SK-N-MC (cell line): ENCODE measurements at regions not wholly inside any gene's neighbourhood (a gene's known extent, or its start where the extent isn't known, plus 50 kb on each side); places are given as distances from the start of the nearest gene placed in this dataset.

Experiments used
- DNase-seq: peaks from one replicate; pipeline ENCODE4 v3.0.0-alpha.2; 2011; ENCODE audit warnings: low read depth, low spot score
- H3K27ac ChIP-seq: fragments of 200-600 bp; sonication (generic); 2 replicates; pipeline ENCODE4 v1.5.1; 2016; ENCODE audit warnings: mixed run types
- H3K36me3 ChIP-seq: fragments of 200-600 bp; sonication (generic); 2 replicates; pipeline ENCODE4 v1.6.1; 2017; ENCODE audit warnings: antibody characterized with exemption, low read length, mixed read lengths; ENCODE audit not compliant: insufficient read depth
- H3K4me3 ChIP-seq: fragments of 200-600 bp; sonication (generic); 2 replicates; pipeline ENCODE4 v1.5.1; 2016
- H3K9ac ChIP-seq: fragments of 200-600 bp; sonication (generic); 2 replicates; pipeline ENCODE4 v1.8.0; 2017; ENCODE audit warnings: mixed run types, mixed read lengths; ENCODE audit not compliant: insufficient read length
- H3K9me3 ChIP-seq: fragments of 200-600 bp; sonication (generic); 2 replicates; pipeline ENCODE4 v1.6.1; 2017; ENCODE audit warnings: low read depth, mild to moderate bottlenecking, antibody characterized with exemption, low read length, moderate library complexity, mixed read lengths
- EZH2 ChIP-seq: fragments of 200-600 bp; sonication (generic); IDR thresholded peaks from one replicate; pipeline ENCODE4 v1.6.1; 2017; ENCODE audit warnings: antibody characterized with exemption
- FOXP2 ChIP-seq: optimal IDR thresholded peaks from 2 replicates; pipeline ENCODE3; 2011; ENCODE audit warnings: mild to moderate bottlenecking, moderate library complexity; ENCODE audit not compliant: insufficient read depth; ENCODE audit errors: extremely low read length, control extremely low read depth
- POLR2AphosphoS5 ChIP-seq: IDR thresholded peaks from 2 replicates; pipeline ENCODE4 v1.6.1; 2012; ENCODE audit warnings: mild to moderate bottlenecking, low read depth, low read length, borderline replicate concordance

GRCh38 chr7:126236261-126236660 lies 1016.5 kb downstream of the GRM8 start:
- Histone ChIP-seq H3K9ac (no peak overlapping the region), H3K4me3 (no peak overlapping the region), H3K36me3 (no peaks in the 10 kb centered on the region), H3K27ac (no peak overlapping the region), H3K9me3 (no peaks in the 10 kb centered on the region)
- TF ChIP-seq POLR2AphosphoS5 (no peak), FOXP2 (no peak), EZH2 (no peak)
- no peak for DNase-seq

DNA sequence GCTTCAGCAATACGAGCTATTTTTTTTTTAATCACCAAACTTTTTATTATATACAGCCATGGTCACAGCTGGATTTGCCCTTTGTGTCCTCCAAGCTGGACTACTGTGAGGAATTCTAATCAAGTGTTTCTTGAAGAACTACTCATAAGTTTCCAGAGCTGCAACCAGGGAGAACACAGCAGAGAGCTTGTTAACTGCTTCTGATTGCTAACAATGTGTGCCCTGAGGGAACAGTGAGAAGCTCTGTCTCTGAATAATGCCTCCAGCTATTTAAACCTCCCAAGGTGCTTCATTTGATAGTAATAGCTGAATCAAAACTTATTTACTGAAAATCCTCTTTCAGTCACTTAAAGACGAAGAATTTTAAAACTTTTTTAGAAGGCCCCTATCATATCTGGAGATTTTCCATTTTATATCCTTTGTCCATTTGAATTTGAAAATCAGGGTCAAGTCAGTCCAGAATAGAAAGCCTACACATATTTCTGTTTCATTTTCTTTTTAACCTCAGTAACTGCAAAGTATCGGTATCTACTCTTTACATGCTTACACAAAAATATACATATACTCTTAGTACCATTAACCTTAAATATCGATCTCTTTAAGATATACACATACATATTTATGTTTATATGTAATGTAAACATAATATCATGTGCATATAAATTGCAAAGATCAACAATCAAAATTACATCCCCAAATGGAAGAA lies 1024.2 kb downstream of the GRM8 start:
- no peak overlapping the region for H3K27ac ChIP-seq
- TF ChIP-seq POLR2AphosphoS5 (no peak), EZH2 (no peak), FOXP2 (no peak)

DNA sequence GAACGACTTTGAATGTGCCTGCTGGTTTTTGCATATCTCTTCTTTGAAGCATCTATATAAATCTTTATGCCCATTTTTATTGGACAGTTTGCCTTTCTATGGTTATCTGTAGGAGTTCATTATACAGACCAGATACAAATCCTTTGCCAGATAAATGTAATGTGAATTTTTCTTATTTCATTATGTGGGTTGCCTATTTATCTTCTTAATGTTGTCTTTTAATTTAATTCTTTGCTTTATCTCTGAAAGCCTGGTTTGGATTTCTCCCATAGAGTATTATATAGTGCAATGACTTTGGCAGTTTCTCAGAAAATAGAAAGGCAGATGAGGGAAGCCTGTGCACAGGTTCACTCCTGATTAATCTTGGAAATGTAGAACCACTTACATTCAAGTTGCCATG lies 1025.1 kb downstream of the GRM8 start:
- TF ChIP-seq POLR2AphosphoS5 (no peak), EZH2 (no peak), FOXP2 (no peak)
- Histone ChIP-seq H3K27ac (no peak overlapping the region), H3K9ac (no peak overlapping the region), H3K9me3 (no peaks in the 10 kb centered on the region; the same call in 1 of the 2 replicates), H3K36me3 (no peaks in the 10 kb centered on the region), H3K4me3 (no peak overlapping the region)
- DNase-seq: no peak

More for the DNA sequence above, 1024.2 kb downstream of the GRM8 start:
- Histone ChIP-seq H3K36me3 (no peaks in the 10 kb centered on the region), H3K9ac (no peak overlapping the region), H3K4me3 (no peak overlapping the region), H3K9me3 (no peaks in the 10 kb centered on the region; the same call in 1 of the 2 replicates)
- DNase-seq: no peak

GRCh38 chr7:126227055-126227454 lies 1025.7 kb downstream of the GRM8 start:
- no peak overlapping the region for H3K4me3 ChIP-seq
- no peak for DNase-seq
- H3K9ac ChIP-seq: no peak overlapping the region
- no peak overlapping the region for H3K27ac ChIP-seq
- no peak for TF ChIP-seq EZH2
- no peak for TF ChIP-seq POLR2AphosphoS5
- no peak for TF ChIP-seq FOXP2
- H3K36me3 ChIP-seq: no peaks in the 10 kb centered on the region
- no peaks in the 10 kb centered on the region; the same call in 1 of the 2 replicates for H3K9me3 ChIP-seq

DNA sequence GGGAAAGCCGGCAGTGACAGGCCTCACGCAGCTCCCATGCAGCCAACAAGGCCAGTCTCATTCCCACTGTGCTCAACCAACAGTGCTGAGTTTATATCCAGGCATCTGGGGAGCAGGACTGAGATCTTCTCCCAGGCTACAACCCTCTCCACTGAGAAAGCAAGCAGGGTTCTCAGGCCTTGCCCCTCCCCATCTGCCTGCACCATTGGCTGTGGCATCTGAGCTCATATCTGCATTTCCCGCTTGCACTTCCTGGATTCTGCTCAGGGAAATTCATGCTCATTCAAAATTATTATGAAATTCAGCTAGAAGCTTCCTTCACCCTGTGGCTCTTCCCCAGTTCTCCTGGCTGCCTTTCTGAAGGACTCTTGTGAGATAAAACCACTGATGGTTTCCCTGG lies 1029.0 kb downstream of the GRM8 start:
- no peak overlapping the region for H3K9ac ChIP-seq
- H3K27ac ChIP-seq: no peak overlapping the region; the same call in 1 of the 2 replicates
- TF ChIP-seq EZH2 (no peak), FOXP2 (no peak), POLR2AphosphoS5 (no peak)
- H3K36me3 ChIP-seq: no peaks in the 10 kb centered on the region
- H3K9me3 ChIP-seq: no peaks in the 10 kb centered on the region; the same call in 1 of the 2 replicates
- no peak for DNase-seq
- no peak overlapping the region for H3K4me3 ChIP-seq

GRCh38 chr7:126222782-126223181 lies 1030.0 kb downstream of the GRM8 start:
- no peaks in the 10 kb centered on the region; the same call in 1 of the 2 replicates for H3K9me3 ChIP-seq
- H3K4me3 ChIP-seq: no peak overlapping the region
- no peak for DNase-seq
- no peak for TF ChIP-seq POLR2AphosphoS5
- no peak for TF ChIP-seq EZH2
- TF ChIP-seq FOXP2: no peak
- H3K27ac ChIP-seq: no peak overlapping the region
- no peaks in the 10 kb centered on the region for H3K36me3 ChIP-seq
- no peak overlapping the region for H3K9ac ChIP-seq

DNA sequence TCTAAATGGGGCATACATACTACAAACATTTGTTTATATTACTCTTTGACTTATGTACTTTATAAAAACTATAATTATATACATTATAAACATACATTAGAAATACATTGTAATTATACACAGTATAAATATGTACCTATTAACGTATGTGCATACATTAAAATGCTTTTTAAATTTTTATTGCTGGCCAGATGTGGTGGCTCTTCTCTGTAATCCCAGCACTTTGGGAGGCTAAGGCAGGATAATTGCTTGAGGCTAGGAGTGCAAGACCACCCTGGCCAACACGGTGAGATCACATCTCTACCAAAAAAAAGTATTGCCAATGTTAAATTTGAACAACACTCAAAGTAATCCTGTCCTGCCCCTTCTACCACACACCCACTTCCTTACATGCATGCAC lies 1037.0 kb downstream of the GRM8 start:
- H3K9ac ChIP-seq: no peak overlapping the region
- TF ChIP-seq FOXP2 (no peak), EZH2 (no peak), POLR2AphosphoS5 (no peak)
- no peak overlapping the region for H3K27ac ChIP-seq
- H3K4me3 ChIP-seq: no peak overlapping the region
- DNase-seq: no peak
- H3K9me3 ChIP-seq: no peaks in the 10 kb centered on the region
- no peaks in the 10 kb centered on the region for H3K36me3 ChIP-seq

DNA sequence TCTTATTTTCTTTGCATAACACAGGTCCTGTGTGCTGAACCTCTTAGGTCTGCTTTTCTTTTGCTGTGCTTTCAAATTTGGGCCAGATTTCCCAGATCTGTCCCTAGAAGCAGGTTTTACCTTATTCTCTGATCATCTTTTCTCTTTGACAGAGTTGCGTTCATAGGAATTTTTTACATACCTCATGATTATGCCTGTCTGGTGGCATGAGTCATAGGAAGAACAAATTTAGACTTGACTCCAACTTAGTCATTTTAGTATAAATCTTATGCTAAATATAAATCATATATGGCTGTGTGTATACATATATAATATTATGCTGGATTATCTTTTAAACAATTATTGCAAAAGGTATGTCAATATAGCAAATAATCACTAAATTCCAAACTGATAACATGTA lies 1038.9 kb downstream of the GRM8 start:
- H3K9ac ChIP-seq: no peak overlapping the region
- no peaks in the 10 kb centered on the region for H3K36me3 ChIP-seq
- DNase-seq: no peak
- H3K4me3 ChIP-seq: no peak overlapping the region
- TF ChIP-seq POLR2AphosphoS5 (no peak), EZH2 (no peak), FOXP2 (no peak)
- no peak overlapping the region for H3K27ac ChIP-seq
- H3K9me3 ChIP-seq: no peaks in the 10 kb centered on the region
